Stimulated activated CD4-positive, alpha-beta T cell treated with anti-CD3 and anti-CD28 coated beads, TNF-alpha, amount 100 ng/mL, for 24 hours (primary cell): ENCODE measurements at regions not wholly inside any gene's neighbourhood (a gene's known extent, or its start where the extent isn't known, plus 50 kb on each side); places are given as distances from the start of the nearest gene placed in this dataset.

ENCODE experiments used
- DNase-seq, 3 experiments: peaks; one replicate each; pipeline ENCODE4 v3.0.0-alpha.2; 2020; ENCODE audit warnings: low read depth in 3 of 3

DNA sequence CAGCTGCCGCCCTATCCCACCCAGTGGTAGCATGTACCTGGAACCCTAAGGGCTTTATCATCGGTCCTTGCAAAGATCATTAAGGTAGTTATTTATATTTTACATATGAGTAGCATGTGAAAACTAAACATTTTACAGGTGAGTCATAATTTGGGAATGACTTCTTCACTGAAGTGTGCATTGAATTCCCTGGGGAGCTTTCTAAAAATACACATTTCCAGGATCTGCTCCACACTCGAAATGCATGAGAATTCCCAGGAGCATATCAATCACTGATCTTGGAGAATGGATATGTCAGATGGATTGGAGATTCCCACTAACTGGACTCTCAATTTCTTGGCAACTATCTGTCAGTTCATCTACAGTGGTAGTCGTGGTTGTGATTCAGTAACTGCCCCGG lies 717.5 kb downstream of the IRX1 start:
- no peak for DNase-seq

DNA sequence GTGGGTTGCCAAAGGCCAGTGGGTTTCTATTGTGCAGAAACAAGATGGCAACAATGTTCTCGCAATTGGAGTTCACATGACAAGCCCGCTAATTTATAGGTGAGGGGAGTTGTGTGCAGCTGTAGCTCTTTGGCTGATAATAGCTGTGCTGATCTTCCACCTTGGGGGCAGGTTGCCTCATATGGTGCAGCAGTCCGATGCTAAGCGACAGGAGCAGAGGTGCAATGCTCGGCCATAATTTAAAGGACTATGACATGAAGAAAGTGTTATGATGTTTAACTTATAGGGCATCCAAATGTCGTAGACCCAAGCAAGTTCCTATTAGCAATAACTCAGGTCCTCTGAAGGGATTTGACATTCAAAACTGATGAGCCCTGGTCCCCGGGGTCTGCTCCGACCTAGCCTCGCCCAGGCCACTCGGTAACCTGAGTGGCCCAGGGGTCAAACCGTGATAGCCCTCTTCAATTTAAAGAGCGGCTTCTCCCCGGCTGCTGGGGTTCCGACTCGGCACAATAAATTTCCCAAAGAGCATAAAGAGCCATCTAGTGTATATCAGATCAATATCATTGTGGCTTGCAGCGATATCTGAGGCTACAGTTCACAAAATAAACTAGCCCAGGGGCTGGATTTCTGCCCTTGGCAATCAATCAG lies 724.0 kb downstream of the IRX1 start:
- no peak for DNase-seq

DNA sequence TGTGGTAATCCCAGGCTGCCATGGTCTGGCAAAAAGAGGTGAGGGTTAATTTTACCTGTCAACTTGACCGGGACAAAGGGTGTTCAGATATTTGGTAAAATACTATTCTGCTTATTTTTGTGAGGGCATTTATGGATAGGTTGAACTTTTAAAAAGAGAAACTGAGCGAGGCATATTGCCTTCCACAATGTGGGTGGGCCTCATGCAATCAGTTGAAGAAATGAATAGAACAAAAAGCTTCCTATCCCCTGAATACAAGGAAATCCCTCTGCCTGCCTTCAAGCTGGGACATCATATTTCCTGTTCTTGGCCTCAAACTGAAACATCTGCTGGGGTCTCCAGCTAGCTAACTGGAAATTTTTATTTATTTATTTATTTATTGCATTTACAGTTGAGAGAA lies 734.7 kb downstream of the IRX1 start:
- DNase-seq: no peak

DNA sequence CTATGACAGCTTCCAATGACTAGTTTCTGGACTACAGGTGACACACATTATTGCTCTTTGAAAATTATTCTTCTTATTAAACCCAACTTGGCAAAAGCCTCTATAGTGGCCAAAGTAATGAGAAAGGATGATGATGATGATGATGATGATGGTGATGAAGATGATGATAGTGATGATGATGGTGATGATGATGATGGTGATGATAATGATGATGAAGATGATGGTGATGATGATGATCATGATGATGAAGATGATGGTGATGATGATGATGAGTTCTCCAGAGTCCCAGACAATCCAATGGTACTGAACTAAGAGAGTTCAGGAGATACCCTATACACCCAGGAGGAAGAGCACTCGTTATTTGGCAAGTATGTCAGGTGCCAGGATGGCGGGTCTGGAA lies 739.4 kb downstream of the IRX1 start:
- DNase-seq: no peak

DNA sequence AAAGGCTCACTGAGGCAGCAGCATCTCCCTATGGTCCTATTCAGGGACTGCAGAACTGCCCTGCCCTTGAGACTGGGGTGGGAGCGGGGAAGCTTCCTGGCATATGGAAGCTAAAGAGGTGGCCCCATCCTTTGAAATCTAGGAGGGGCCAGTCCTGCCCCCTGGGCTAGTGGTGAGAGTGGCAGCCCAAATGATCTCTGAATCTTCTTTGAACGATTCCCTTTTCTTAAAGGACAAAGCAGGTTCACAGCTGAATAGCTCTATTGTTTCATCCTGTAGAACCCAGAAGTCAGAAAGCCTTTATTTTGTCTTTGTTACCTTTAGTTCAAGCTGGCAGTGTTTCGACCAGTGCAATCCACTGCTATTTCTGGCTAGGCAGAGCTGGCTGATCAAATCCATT lies 741.9 kb downstream of the IRX1 start:
- DNase-seq: no peak

DNA sequence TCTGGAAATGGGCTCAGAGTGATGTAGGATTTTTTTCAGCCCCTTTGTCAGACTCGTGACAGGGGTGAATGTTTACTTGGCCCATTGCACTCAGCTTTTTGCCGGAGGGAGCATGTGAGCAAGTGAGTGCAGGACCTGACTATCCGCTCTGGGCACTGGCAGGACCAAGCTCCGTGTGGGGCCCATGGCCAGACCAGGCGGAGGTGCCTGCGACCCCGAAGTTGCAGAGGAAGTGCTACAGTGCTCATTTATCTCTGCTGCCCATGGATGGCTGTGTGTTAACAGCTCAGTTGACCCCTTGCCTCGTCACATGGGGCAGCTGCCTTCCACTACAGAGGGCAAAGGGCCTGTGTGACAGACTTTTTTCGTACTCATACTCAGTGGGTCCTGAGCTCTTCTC lies 744.3 kb downstream of the IRX1 start:
- DNase-seq: no peak

DNA sequence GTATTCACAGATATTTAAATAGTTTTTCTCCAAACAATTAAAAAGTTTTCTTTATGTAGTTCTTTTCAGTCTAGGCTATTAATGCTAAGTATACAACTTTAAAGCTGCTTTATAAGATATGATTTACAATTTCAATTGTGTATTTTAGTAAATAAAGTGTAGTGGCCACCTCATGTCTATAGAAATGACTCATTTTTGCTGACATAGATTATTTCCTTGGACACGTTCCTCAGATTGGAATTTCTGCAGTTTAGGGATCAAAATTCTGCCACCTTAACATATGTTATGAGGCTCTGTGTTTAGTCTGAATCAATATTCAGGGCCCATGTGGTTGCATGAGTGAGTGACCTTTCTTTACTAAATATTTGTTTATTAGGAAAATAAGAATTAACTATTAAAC lies 750.2 kb downstream of the IRX1 start:
- DNase-seq: no peak

DNA sequence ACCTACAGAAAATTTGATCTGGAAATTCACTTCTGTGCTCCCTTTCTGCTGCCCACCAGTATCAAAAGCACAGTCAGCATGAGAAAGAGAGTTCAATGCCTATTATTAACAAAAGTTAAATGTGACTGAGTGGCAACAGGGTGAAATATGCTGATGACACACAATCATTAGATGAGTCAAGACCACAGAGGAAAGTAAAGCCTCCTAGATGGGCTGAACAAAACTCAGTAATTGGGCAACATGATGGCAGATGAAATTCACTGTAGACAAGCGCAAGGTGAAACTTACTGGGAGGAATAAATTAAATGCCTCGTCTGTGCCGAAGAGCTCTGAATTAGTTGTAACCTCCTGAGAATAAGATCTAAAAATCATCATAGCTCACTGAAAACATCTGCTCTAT lies 752.8 kb downstream of the IRX1 start:
- DNase-seq: no peak

DNA sequence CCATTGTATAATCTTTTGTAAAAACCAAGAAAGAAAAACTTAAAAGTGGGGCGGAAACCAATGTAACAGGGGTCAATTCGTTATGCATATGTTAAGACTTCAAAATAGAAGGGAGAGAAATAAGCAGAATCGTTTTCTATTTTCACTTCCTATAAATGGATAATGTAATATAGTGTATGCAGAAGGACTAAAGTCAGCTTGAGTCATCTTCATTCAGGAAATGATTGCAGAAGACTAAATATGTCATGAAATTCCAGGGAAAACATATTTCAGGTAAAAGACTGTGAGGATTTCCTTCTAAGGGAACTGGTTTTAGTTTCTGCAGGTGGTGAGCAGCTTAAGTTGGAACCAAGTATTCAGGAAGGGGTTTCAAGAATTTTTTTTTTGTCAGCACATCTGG lies 753.3 kb downstream of the IRX1 start:
- DNase-seq: no peak

DNA sequence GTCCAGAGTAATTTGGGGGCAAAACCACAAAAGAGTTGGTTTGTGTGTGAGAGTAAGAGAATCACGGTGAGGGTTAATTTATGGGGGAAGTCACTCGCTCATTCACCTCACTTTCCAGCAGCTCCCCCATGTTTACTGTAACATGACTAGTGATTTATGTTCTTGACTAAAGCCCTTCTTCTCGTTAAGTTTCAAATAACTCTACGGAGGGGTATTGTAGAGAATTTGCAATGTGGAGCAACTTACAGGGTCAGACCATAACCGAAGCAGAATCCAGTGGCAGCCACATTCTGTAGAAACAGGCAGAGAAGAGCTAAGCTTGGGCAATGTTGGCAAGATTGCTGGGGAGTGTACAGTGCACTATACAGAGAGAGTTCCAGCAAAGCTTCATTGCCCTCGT lies 760.6 kb downstream of the IRX1 start:
- DNase-seq: no peak

DNA sequence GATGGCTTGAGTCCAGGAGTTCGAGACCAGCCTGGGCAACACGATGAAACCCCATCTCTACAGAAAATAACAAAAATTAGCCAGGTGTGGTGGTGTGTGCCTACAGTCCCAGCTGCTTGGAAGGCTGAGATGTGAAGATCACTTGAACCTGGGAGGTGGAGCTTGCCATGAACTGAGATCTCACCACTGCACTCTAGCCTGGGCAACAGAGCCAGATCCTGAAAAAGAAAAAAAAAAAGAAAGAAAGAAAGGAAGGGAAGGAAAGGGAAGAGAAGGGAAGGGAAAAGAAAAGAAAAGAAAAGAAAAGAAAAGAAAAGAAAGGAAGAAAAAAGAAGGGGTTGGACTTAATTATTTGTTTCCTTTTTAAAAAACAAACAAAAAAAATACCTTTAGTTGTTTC lies 764.2 kb downstream of the IRX1 start:
- no peak for DNase-seq

DNA sequence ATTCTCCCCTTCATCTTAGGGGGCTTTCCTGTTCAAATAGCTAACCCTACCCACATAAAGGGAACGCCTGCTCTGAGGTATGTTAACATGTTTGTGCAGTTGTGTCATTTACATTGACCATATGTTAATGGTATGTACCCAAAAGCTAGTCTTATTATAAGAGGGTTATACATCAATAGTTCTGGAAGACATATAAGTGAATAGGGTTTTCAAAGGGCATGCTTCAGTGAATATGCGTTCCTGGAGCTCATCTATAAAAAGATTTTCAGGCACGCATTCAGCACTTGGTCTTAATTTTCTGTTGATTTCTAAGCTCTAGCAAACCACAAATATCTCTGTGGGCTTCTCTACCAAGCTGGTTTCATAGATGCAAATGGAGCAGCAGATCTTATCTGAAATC lies 766.1 kb downstream of the IRX1 start:
- DNase-seq: no peak

DNA sequence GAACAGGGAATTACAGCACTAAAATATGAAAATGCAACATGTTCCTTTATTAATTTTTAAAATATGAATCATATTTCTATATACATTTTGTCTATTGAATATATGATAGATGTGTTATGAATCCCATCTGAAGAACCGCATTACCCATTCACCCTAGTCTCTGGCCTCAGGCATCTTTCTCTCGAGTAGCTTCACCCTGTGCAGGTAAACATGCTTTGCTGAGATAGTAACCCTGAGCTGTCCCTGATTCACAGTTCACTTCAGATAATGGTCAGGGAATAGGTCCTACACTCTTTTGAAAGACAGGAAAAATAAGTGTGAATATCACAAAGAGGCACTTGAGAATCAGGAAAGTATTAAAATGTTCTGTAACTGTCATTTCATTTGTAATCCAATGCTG lies 766.8 kb downstream of the IRX1 start:
- DNase-seq: no peak

DNA sequence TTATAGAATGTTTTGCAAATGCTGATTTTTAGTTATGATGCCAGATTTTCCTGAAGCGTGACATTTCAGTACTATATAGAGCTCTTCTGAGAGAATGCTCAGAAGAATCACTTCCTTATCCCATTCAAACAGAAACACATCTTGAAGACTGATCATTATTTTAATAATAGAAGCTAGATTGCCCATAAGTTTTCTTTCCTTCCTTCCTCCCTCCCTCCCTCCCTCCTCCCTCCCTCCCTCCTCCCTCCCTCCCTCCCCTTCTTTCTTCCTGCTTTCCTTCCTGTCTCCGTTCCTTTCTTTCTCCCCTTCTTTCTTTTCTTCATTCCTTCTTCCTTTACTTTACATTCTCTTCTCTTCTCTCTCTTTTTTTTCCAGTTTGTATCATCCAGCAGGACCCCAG lies 767.4 kb downstream of the IRX1 start:
- no peak for DNase-seq

DNA sequence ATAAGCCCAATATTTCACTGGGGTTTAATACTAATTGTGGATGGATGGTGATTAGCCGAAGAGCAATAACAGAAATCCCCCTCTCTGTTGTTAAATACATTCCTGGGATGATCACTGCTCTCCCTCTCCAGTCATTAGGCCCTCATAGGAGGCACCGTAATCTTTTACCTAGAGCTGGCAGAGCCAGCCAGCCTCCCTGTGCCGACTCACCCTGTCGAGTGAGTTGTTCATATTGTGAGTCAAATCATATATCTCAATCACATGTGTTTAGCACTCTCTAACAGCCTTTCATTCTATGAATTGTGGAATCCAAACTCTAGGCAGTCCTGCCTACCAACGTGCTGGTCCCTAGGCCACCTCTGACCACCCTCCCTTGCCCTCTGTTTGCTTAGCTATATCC lies 771.0 kb downstream of the IRX1 start:
- DNase-seq: no peak

DNA sequence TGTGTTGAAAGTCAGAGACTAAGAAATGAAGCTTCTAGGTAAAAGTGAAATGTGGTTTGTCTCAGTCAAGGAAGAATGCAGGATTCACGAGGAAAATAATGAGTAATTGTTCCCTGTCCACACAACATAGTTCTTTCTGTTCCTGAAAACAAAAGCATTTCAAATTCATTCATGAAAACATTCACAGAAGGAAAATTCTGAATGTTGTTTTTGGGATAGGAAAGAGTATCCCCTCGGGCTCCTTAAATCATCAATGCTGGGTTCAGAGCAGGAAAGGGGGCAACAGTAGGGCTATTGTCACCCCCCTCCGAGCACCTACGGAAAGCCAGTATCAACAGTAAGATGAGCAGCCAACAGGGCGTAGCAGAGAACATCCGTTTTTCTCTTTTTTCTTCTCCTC lies 769.9 kb upstream of the ADAMTS16 start:
- no peak for DNase-seq

DNA sequence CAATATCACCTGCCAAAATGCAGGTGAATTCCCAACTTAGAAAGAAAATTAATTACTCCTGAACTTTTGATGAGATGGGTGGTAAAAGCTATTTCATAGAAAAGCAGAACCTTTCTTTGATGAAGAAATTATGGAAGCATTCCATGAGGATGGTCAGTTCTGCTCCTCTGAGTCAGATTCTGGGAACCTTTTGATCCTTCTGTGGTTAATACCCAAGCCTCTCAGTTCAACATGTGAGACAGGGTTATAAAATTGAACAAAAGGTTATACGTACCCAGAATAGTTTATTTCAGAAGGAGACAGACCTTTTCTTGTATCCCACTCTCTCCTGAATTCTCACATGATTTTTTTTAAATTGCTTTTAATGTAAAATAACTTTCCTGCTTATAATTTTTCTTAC lies 767.6 kb upstream of the ADAMTS16 start:
- DNase-seq: no peak

DNA sequence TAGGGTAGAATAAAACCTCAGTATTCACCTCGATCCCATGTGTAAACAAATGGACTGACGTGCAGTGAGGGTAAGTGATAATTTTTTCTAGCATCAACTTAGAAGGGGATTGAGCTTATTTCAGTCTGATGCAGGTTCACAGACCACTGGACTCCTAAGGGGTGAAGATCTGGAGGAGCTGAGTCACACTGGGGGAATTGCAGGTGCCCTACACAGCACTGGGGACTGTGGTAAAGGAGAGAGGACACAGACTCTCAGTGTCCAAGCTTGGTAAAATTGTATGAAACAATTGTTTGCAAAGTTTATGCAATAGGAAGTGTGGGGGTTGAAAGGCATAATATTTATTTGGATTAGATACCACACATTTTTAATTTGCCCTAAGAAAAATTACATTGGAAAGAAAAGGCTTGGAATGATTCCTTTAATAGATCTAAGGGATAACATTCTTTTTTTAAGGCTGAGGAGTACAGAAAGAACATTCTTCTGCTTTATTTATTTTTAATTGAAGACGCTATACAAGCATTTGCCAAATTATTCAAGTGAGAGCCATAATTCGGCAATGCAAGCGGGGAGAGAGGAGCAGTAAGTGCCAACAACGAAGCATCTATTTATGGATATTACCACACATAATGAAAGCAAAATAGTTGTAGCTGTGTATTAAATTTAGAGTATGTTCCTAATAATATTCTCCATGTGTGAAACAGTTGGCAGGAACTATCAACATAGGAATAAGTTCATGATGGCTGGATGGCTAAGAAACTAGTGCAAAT lies 766.9 kb upstream of the ADAMTS16 start:
- no peak for DNase-seq

DNA sequence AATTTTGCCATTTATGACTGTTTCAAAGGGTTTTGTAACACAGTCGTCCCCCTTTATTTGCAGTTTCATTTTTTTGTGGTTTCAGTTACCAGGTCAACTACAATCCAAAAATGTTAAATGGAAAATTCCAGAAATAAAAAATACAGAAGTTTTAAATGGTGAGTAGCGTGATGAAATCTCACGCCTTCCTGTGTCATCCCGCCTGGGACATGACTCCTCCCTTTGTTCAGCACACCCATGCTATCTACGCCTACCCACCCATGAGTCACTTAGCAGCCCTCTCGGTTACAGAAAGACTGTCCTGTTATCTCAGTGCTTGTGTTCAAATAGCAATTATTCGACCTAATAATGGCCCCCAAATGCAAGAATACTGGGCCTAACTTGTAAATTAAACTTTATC lies 765.3 kb upstream of the ADAMTS16 start:
- no peak for DNase-seq

DNA sequence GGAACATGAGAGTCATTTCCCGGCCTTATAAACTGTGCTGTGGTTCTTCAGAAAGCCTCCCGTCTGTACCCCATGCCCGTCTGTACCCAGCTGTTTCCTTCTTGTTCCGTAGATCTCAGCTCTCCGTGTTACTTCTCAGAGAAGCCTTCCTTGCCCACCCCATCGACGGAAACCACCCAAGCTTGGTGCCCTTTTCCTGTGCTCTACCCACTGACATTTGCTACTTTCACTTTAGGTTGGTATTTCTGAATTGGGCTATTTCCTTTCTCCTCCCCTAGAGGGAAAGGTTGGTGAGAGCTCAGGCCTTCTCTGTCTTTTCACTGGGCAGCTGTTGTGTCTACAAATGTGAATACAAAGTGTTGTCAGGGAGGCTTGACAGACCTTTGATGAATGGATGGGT lies 764.5 kb upstream of the ADAMTS16 start:
- no peak for DNase-seq

DNA sequence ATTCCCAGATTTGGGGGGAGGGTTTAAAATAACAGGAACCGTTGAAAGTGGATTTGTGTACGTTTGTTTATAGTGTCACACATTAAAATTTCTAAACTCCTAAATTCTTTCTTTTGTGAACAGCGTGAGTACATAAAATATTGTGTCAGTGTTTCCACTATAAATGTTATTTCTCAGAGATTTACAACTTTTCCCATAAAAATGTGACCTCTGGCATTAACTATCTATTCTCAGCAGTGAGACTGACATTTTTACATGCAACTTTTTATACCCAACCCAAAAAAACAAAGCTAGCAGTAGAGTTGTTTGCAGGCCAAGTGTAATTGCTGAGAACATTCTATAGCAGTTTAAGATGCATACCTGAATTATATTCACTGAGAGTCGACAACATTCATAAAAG lies 757.0 kb upstream of the ADAMTS16 start:
- no peak for DNase-seq

DNA sequence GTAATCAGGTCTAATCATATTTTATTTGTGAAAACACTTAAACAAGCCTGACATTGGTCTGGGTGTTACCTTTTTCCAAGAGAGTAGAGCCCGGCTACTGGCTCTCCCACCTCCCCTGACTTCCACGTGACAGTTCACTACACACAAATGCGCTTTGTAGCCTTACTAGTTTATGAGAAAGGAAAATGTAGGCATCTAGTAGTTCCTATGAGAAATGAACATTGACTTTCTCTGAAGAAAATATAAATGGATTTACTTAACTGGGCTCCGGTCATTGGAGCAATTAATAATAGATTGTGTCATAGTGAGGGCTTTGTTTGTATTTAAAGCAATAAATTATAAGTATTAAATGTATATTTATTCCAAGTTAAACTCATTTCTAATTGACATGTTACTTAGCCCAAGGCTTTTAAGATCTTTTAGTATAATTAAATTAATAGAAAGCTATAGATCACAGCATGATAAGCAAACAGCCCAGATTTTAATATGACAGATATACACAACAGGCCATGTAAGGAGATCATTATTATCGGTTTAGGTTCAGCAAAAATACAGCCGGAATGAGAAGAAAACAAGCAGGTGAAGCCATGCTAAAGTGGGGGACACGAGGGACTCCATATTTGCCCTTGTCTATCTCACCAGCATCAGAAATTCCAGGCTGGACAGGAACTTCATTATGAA lies 756.5 kb upstream of the ADAMTS16 start:
- DNase-seq: no peak

DNA sequence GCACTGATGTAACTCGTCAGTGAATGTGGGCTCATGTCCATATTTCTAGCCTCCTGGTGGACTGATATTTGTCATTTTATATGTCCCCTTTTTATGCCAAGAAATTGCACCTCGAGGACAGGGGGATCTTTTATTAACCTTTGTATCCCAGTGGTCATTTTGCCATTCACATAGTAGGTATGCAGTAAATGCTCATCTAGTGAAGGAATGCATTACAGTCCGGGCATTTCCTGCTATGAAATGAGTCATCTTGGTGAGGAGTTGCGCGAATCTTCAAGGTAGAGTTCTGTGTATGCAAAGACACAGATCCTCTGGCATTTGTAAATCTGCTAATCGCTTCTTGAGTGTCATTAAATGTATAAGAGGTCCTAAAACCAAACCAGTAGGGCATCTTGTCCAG lies 755.5 kb upstream of the ADAMTS16 start:
- DNase-seq: no peak
